GM13977 (cell line): ENCODE measurements at regions not wholly inside any gene's neighbourhood (a gene's known extent, or its start where the extent isn't known, plus 50 kb on each side); places are given as distances from the start of the nearest gene placed in this dataset.
A peak's percentile ranks its signal among the peaks of the same experiment; 100 is the strongest.

Experiments used
- DNase-seq: peaks from one replicate; pipeline ENCODE4 v3.0.0; 2012; ENCODE audit warnings: low spot score
- CTCF ChIP-seq: IDR thresholded peaks from 2 replicates; pipeline ENCODE4 v1.5.1; 2012; ENCODE audit warnings: mild to moderate bottlenecking, control low read depth; ENCODE audit not compliant: insufficient read depth; ENCODE audit errors: extremely low read depth, missing control alignments
- in situ Hi-C: fragments of 300-500 bp; cut with MboI; formaldehyde crosslinking; loops from one replicate; pipeline ENCODE4 v1.12.0; 2022; ENCODE audit warnings: low sequenced_read_pairs, low pct_unique_long_range_greater_than_20kb, mixed read lengths, inconsistent platforms; ENCODE audit not compliant: unreplicated experiment

DNA sequence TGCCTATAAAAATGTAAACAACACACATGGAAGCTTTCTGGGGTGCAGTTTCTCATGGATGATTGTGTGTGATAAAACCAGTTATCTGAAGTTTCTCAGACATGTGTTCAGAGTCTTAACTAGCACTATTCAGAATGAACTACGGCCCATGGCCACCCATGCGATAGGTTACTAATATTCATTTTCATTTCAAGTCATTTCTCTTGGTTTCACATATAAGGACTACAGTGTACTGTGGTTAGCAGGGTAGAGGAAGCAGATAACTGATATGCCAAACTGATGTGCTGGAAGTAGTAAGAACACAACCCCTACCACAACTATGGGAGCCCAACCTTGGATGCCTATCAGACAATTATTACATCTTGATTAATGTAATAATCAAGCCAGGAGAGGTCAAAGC lies 372.1 kb downstream of the DTWD2 start:
- TF ChIP-seq CTCF, result no peak
- DNase-seq, result no peak
- in situ Hi-C loops, result no loop called here

DNA sequence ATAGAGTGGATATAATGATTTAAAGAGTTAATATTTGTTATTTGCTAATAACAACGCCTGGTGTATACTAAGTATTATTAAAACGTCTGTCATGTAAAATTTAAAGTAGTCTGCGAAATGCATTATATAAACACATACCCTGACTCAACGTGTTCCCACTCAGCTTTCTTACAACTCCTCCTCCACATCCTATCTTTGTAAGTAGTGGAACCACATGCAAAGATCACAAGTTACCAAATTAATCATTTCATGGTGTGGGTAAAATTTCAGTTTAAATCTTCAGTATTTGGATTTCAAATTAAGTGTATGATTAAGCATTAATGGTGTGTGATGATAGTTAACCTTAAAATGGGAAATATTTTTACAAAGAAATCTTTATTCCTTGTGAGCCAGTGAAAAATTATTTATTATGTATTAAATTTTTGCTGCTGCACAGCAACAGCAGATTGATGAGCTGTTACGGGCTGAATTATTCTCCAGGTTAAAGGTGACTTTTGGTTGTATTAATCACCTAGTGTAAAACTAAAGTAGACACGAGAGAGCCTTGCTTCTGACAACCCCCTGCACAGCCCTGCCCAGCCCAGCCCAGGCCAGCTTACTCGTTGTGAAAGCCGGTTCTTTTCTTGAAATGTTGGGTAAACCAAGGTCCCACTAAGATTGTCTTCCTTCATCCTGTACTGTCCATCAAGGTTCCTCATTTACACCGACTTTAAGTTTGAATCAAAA lies 373.5 kb downstream of the DTWD2 start:
- no peak for TF ChIP-seq CTCF
- no peak for DNase-seq
- in situ Hi-C loops, result no loop called here

DNA sequence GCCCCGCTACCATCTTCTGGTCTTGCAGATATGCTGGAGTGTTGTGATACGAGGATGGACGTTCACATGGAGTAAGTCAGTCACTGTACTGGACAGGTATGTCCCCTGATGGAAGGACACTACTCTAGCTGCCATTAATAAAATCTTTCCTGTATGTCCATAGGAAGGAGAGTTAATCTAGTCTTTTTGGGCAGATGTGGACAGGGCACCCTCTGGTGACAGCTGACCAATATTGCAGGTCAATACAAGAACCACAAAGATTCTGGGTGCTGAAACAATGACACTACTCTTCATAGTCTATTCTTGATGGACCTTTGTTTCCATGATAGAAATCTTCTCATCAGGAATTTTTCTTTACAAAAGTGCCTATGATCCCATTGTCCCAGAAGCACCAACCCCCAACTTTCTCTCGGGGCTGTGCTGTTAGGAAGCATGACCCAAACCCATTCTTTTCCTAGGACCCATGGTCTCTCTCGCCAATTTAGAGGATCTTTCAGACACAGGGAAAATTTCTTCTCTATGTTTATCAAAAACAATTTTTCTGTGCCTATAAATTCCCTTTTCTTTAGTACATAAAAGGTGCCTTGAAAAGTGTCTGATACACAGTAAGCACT lies 376.9 kb downstream of the DTWD2 start:
- TF ChIP-seq CTCF, result peak; percentile 57
- in situ Hi-C loops, result no loop called here
- DNase-seq, result peak; percentile 20

- no peak for DNase-seq
- in situ Hi-C loops, result no loop called here
- TF ChIP-seq CTCF, result no peak
These were observed 381.4 kb downstream of the DTWD2 start for GRCh38 chr5:118606940-118607339.

GRCh38 chr5:118605761-118606160 lies 382.6 kb downstream of the DTWD2 start:
- no peak for DNase-seq
- in situ Hi-C loops, result no loop called here
- no peak for TF ChIP-seq CTCF

GRCh38 chr5:118604106-118604505 lies 384.2 kb downstream of the DTWD2 start:
- DNase-seq, result no peak
- in situ Hi-C loops, result no loop called here
- no peak for TF ChIP-seq CTCF
